Endodermal cell (in vitro differentiated cells): ENCODE measurements at regions not wholly inside any gene's neighbourhood (a gene's known extent, or its start where the extent isn't known, plus 50 kb on each side); places are given as distances from the start of the nearest gene placed in this dataset.

Source experiments
- DNase-seq: peaks from one replicate; pipeline ENCODE4 v3.0.0-alpha.2; 2017
- H3K27ac ChIP-seq: 2 replicates; pipeline ENCODE4 v1.5.1; 2013; ENCODE audit warnings: mild to moderate bottlenecking, low read depth, low read length, moderate library complexity
- H3K27me3 ChIP-seq: 2 replicates; pipeline ENCODE4 v1.6.1; 2013; ENCODE audit warnings: mild to moderate bottlenecking, low read length, moderate library complexity; ENCODE audit not compliant: insufficient read depth, control insufficient read depth, poor library complexity, severe bottlenecking
- H3K36me3 ChIP-seq: 2 replicates; pipeline ENCODE4 v1.7.0; 2013; ENCODE audit warnings: mild to moderate bottlenecking, low read length, moderate library complexity; ENCODE audit not compliant: control insufficient read depth, insufficient read depth
- H3K4me1 ChIP-seq: one replicate; pipeline ENCODE4 v1.7.0; 2013; ENCODE audit warnings: low read length; ENCODE audit not compliant: control insufficient read depth, insufficient read depth
- H3K4me3 ChIP-seq: 2 replicates; pipeline ENCODE4 v1.5.1; 2013; ENCODE audit warnings: mild to moderate bottlenecking, low read length, moderate library complexity
- H3K9ac ChIP-seq: 2 replicates; pipeline ENCODE4 v1.6.1; 2013; ENCODE audit warnings: mild to moderate bottlenecking, low read length, moderate library complexity; ENCODE audit not compliant: poor library complexity, severe bottlenecking; ENCODE audit errors: extremely low read depth
- H3K9me3 ChIP-seq: 2 replicates; pipeline ENCODE4 v1.6.1; 2013; ENCODE audit warnings: mild to moderate bottlenecking, low read length, moderate library complexity; ENCODE audit not compliant: control insufficient read depth
- H3K27ac Mint-ChIP-seq: 2 replicates; pipeline ENCODE4 v1.8.0; 2020; ENCODE audit warnings: mixed read lengths
- H3K27me3 Mint-ChIP-seq: 2 replicates; pipeline ENCODE4 v1.8.0; 2021; ENCODE audit warnings: mild to moderate bottlenecking, mixed read lengths; ENCODE audit not compliant: insufficient read depth
- H3K36me3 Mint-ChIP-seq: 2 replicates; pipeline ENCODE4 v1.8.0; 2020; ENCODE audit warnings: low read depth, mixed read lengths
- H3K4me1 Mint-ChIP-seq: 2 replicates; pipeline ENCODE4 v1.8.0; 2020; ENCODE audit warnings: mixed read lengths
- H3K4me3 Mint-ChIP-seq: 2 replicates; pipeline ENCODE4 v1.8.0; 2020; ENCODE audit warnings: mild to moderate bottlenecking, moderate library complexity, mixed read lengths
- H3K9me3 Mint-ChIP-seq: 2 replicates; pipeline ENCODE4 v1.8.0; 2020; ENCODE audit warnings: mild to moderate bottlenecking, mixed read lengths
- CTCF ChIP-seq: fragments of 200-600 bp; sonication (generic); conservative IDR thresholded peaks from 2 replicates; pipeline ENCODE4 v1.5.0; 2021; ENCODE audit warnings: antibody characterized with exemption, mild to moderate bottlenecking
- WGBS, 2 experiments: methylation state at CpG; one replicate each; pipeline versions ENCODE4 v1.1.5 to v1.1.7; 2013; ENCODE audit warnings: missing lambda C conversion rate in 2 of 2, mixed read lengths in 1 of 2; ENCODE audit not compliant: insufficient coverage in 1 of 2, insufficient read length in 1 of 2; 5-methylcytosine and 5-hydroxymethylcytosine counted together

GRCh38 chrX:84240848-84241565 is 53.0 kb upstream of the RPS6KA6 start:
- Mint-ChIP-seq H3K27me3 (no peaks in the 10 kb centered on the region), H3K4me3 (no peak overlapping the region), H3K27ac (no peak overlapping the region), H3K36me3 (no peaks in the 10 kb centered on the region), H3K4me1 (peaks cover 17% of the 10 kb centered on the region), H3K9me3 (peaks cover 27% of the 10 kb centered on the region)
- Histone ChIP-seq H3K36me3 (no peaks in the 10 kb centered on the region), H3K27ac (no peak overlapping the region), H3K4me1 (no peaks in the 10 kb centered on the region), H3K9me3 (no peaks in the 10 kb centered on the region), H3K9ac (no peak overlapping the region), H3K4me3 (no peak overlapping the region), H3K27me3 (no peaks in the 10 kb centered on the region)
- no peak for TF ChIP-seq CTCF
- no peak for DNase-seq
- 94% methylated on average over 6 of the region's 7 CpGs; no CpG with 5 or more reads in 1 of the 2 experiments for WGBS, 2 experiments
